Activated CD8-positive, alpha-beta memory T cell treated with anti-CD3 and anti-CD28 coated beads, Interleukin-2, amount 10 ng/mL, durations not matched to agents 7 days and 5 days (primary cell): ENCODE measurements at regions not wholly inside any gene's neighbourhood (a gene's known extent, or its start where the extent isn't known, plus 50 kb on each side); places are given as distances from the start of the nearest gene placed in this dataset.

ENCODE experiments used
- ATAC-seq: fragments of 150-1000 bp; cut with Tn5 transposase; one replicate; pipeline ENCODE4 v1.10.0; 2021; ENCODE audit warnings: moderate library complexity
- CTCF ChIA-PET: fragments of 350-600 bp; sonication (Branson Sonifier 250); formaldehyde crosslinking; loops from one replicate; lab custom pipeline; 2021; ENCODE audit warnings: antibody characterized with exemption; lab: Charles Lee
- DNase-seq: peaks from one replicate; pipeline ENCODE4 v3.0.0-alpha.2; 2020
- H3K27ac Mint-ChIP-seq: one replicate; pipeline ENCODE4 v1.8.0; 2021; ENCODE audit warnings: mild to moderate bottlenecking, mixed read lengths
- H3K27me3 Mint-ChIP-seq: one replicate; pipeline ENCODE4 v1.8.0; 2021; ENCODE audit warnings: mixed read lengths
- H3K36me3 Mint-ChIP-seq: one replicate; pipeline ENCODE4 v1.8.0; 2021; ENCODE audit warnings: mild to moderate bottlenecking, mixed read lengths
- H3K4me1 Mint-ChIP-seq: one replicate; pipeline ENCODE4 v1.8.0; 2021; ENCODE audit warnings: mixed read lengths
- H3K4me3 Mint-ChIP-seq: one replicate; pipeline ENCODE4 v1.8.0; 2021; ENCODE audit warnings: mild to moderate bottlenecking, moderate library complexity, mixed read lengths
- H3K9me3 Mint-ChIP-seq: one replicate; pipeline ENCODE4 v1.8.0; 2022; ENCODE audit warnings: low read depth, mixed read lengths

GRCh38 chr2:235394278-235394828 is 99.5 kb upstream of the AGAP1 start:
- H3K27ac Mint-ChIP-seq = no peak overlapping the region

GRCh38 chr2:235396071-235396846 is 97.6 kb upstream of the AGAP1 start:
- no peak for DNase-seq
- H3K27ac Mint-ChIP-seq = no peak overlapping the region
- H3K9me3 Mint-ChIP-seq = no peaks in the 10 kb centered on the region
- no peaks in the 10 kb centered on the region for H3K36me3 Mint-ChIP-seq
- CTCF ChIA-PET = no interaction called here
- no peak for ATAC-seq
- H3K4me1 Mint-ChIP-seq = peaks cover 2% of the 10 kb centered on the region
- no peak overlapping the region for H3K4me3 Mint-ChIP-seq
- H3K27me3 Mint-ChIP-seq = no peaks in the 10 kb centered on the region

More at GRCh38 chr2:235394278-235394828, 99.5 kb upstream of the AGAP1 start:
- H3K4me3 Mint-ChIP-seq = no peak overlapping the region
- no peak for ATAC-seq
- no peak for DNase-seq
- no peaks in the 10 kb centered on the region for H3K27me3 Mint-ChIP-seq
- CTCF ChIA-PET = no interaction called here
- H3K4me1 Mint-ChIP-seq = peaks cover 15% of the 10 kb centered on the region
- no peaks in the 10 kb centered on the region for H3K36me3 Mint-ChIP-seq
- H3K9me3 Mint-ChIP-seq = no peaks in the 10 kb centered on the region

GRCh38 chr2:235398321-235398720 is 95.5 kb upstream of the AGAP1 start:
- DNase-seq = no peak
- no peaks in the 10 kb centered on the region for H3K36me3 Mint-ChIP-seq
- no peak for ATAC-seq
- H3K9me3 Mint-ChIP-seq = no peaks in the 10 kb centered on the region
- peaks cover 2% of the 10 kb centered on the region for H3K4me1 Mint-ChIP-seq
- CTCF ChIA-PET = no interaction called here
- H3K27ac Mint-ChIP-seq = no peak overlapping the region
- no peak overlapping the region for H3K4me3 Mint-ChIP-seq
- peaks cover 2% of the 10 kb centered on the region for H3K27me3 Mint-ChIP-seq

GRCh38 chr2:235399895-235400294 is 93.9 kb upstream of the AGAP1 start:
- H3K27me3 Mint-ChIP-seq = peaks cover 2% of the 10 kb centered on the region
- no peaks in the 10 kb centered on the region for H3K9me3 Mint-ChIP-seq
- DNase-seq (no peak), ATAC-seq (no peak)
- no peak overlapping the region for H3K4me3 Mint-ChIP-seq
- CTCF ChIA-PET = no interaction called here
- no peaks in the 10 kb centered on the region for H3K36me3 Mint-ChIP-seq
- H3K4me1 Mint-ChIP-seq = peaks cover 2% of the 10 kb centered on the region
- no peak overlapping the region for H3K27ac Mint-ChIP-seq

GRCh38 chr2:235402422-235402821 is 91.4 kb upstream of the AGAP1 start:
- H3K4me1 Mint-ChIP-seq = no peaks in the 10 kb centered on the region
- peaks cover 4% of the 10 kb centered on the region for H3K27me3 Mint-ChIP-seq
- CTCF ChIA-PET = no interaction called here
- no peaks in the 10 kb centered on the region for H3K36me3 Mint-ChIP-seq
- ATAC-seq (no peak), DNase-seq (no peak)
- no peak overlapping the region for H3K4me3 Mint-ChIP-seq
- H3K9me3 Mint-ChIP-seq = no peaks in the 10 kb centered on the region
- no peak overlapping the region for H3K27ac Mint-ChIP-seq

GRCh38 chr2:235405612-235406361 is 88.1 kb upstream of the AGAP1 start:
- Mint-ChIP-seq H3K27me3 (peaks cover 4% of the 10 kb centered on the region), H3K36me3 (no peaks in the 10 kb centered on the region), H3K4me1 (no peaks in the 10 kb centered on the region), H3K27ac (no peak overlapping the region), H3K4me3 (no peak overlapping the region), H3K9me3 (no peaks in the 10 kb centered on the region)
- DNase-seq (no peak), ATAC-seq (no peak)
- CTCF ChIA-PET = no interaction called here

- DNase-seq (no peak), ATAC-seq (no peak)
- CTCF ChIA-PET = no interaction called here
- no peaks in the 10 kb centered on the region for H3K36me3 Mint-ChIP-seq
- H3K27me3 Mint-ChIP-seq = peaks cover 4% of the 10 kb centered on the region
- H3K27ac Mint-ChIP-seq = no peak overlapping the region
- no peaks in the 10 kb centered on the region for H3K9me3 Mint-ChIP-seq
- H3K4me3 Mint-ChIP-seq = no peak overlapping the region
- no peaks in the 10 kb centered on the region for H3K4me1 Mint-ChIP-seq
These were observed 87.4 kb upstream of the AGAP1 start for GRCh38 chr2:235406430-235406829.

GRCh38 chr2:235411905-235412485 is 81.8 kb upstream of the AGAP1 start:
- peaks cover 5% of the 10 kb centered on the region for H3K27me3 Mint-ChIP-seq
- no peak overlapping the region for H3K4me3 Mint-ChIP-seq
- CTCF ChIA-PET = no interaction called here

GRCh38 chr2:235413064-235413463 is 80.8 kb upstream of the AGAP1 start:
- Mint-ChIP-seq H3K27ac (no peak overlapping the region), H3K4me3 (no peak overlapping the region), H3K4me1 (no peaks in the 10 kb centered on the region), H3K36me3 (no peaks in the 10 kb centered on the region), H3K9me3 (no peaks in the 10 kb centered on the region), H3K27me3 (peaks cover 7% of the 10 kb centered on the region)
- DNase-seq = no peak
- ATAC-seq = no peak
- CTCF ChIA-PET = no interaction called here

More at GRCh38 chr2:235411905-235412485, 81.8 kb upstream of the AGAP1 start:
- DNase-seq (no peak), ATAC-seq (no peak)
- no peak overlapping the region for H3K27ac Mint-ChIP-seq
- H3K9me3 Mint-ChIP-seq = no peaks in the 10 kb centered on the region
- H3K4me1 Mint-ChIP-seq = no peaks in the 10 kb centered on the region
- no peaks in the 10 kb centered on the region for H3K36me3 Mint-ChIP-seq

- no peak overlapping the region for H3K27ac Mint-ChIP-seq
- H3K4me3 Mint-ChIP-seq = no peak overlapping the region
- DNase-seq (no peak), ATAC-seq (no peak)
- H3K27me3 Mint-ChIP-seq = peaks cover 7% of the 10 kb centered on the region
- no peaks in the 10 kb centered on the region for H3K9me3 Mint-ChIP-seq
- CTCF ChIA-PET = no interaction called here
- H3K36me3 Mint-ChIP-seq = no peaks in the 10 kb centered on the region
- H3K4me1 Mint-ChIP-seq = no peaks in the 10 kb centered on the region
These were observed 79.4 kb upstream of the AGAP1 start for GRCh38 chr2:235414422-235414821.

- H3K9me3 Mint-ChIP-seq = no peaks in the 10 kb centered on the region
- no peaks in the 10 kb centered on the region for H3K36me3 Mint-ChIP-seq
- H3K27ac Mint-ChIP-seq = no peak overlapping the region
- no peak for ATAC-seq
- CTCF ChIA-PET = no interaction called here
- no peaks in the 10 kb centered on the region for H3K4me1 Mint-ChIP-seq
- peaks cover 7% of the 10 kb centered on the region for H3K27me3 Mint-ChIP-seq
- no peak overlapping the region for H3K4me3 Mint-ChIP-seq
- no peak for DNase-seq
These were observed 76.9 kb upstream of the AGAP1 start for GRCh38 chr2:235416858-235417499.

GRCh38 chr2:235418918-235419317 is 74.9 kb upstream of the AGAP1 start:
- CTCF ChIA-PET = no interaction called here
- no peaks in the 10 kb centered on the region for H3K36me3 Mint-ChIP-seq
- DNase-seq = no peak
- H3K9me3 Mint-ChIP-seq = no peaks in the 10 kb centered on the region
- peaks cover 7% of the 10 kb centered on the region for H3K27me3 Mint-ChIP-seq
- no peak overlapping the region for H3K4me3 Mint-ChIP-seq
- no peak for ATAC-seq
- H3K27ac Mint-ChIP-seq = no peak overlapping the region
- H3K4me1 Mint-ChIP-seq = no peaks in the 10 kb centered on the region

GRCh38 chr2:235419996-235420395 is 73.8 kb upstream of the AGAP1 start:
- H3K27me3 Mint-ChIP-seq = peaks cover 5% of the 10 kb centered on the region

More at GRCh38 chr2:235419996-235420395, 73.8 kb upstream of the AGAP1 start:
- ATAC-seq (no peak), DNase-seq (no peak)
- Mint-ChIP-seq H3K27ac (no peak overlapping the region), H3K36me3 (no peaks in the 10 kb centered on the region), H3K4me1 (no peaks in the 10 kb centered on the region), H3K9me3 (peaks cover 2% of the 10 kb centered on the region), H3K4me3 (no peak overlapping the region)
- CTCF ChIA-PET = no interaction called here
